Gastroesophageal sphincter (tissue), 3 donors: ENCODE measurements at regions not wholly inside any gene's neighbourhood (a gene's known extent, or its start where the extent isn't known, plus 50 kb on each side); places are given as distances from the start of the nearest gene placed in this dataset.

Experiments
- CTCF ChIP-seq, 4 experiments: fragments of 200-600 bp in 2 of 4; fragments of 450-650 bp in 2 of 4; sonication (generic) in 1 of 4; IDR thresholded peaks; one replicate each; pipeline ENCODE4 v1.5.1; 2017 to 2019; ENCODE audit warnings: antibody characterized with exemption in 4 of 4, mild to moderate bottlenecking in 2 of 4, moderate library complexity in 2 of 4
- EP300 ChIP-seq: sonication (generic); formaldehyde crosslinking; IDR thresholded peaks from one replicate; pipeline ENCODE4 v1.6.1; 2017; ENCODE audit warnings: antibody characterized with exemption, mild to moderate bottlenecking
- POLR2A ChIP-seq, 2 donors: fragments of 450-650 bp; IDR thresholded peaks; one replicate each; pipeline ENCODE4 v1.6.1; 2017; ENCODE audit warnings: antibody characterized with exemption in 2 of 2, mild to moderate bottlenecking in 2 of 2, moderate library complexity in 1 of 2

- TF ChIP-seq POLR2A (IDR thresholded peaks at IDR 0.05) (no peak), EP300 (no peak), CTCF (IDR thresholded peaks at IDR 0.05) (no peak)
Measured at GRCh38 chr12:97216848-97217247, 245.8 kb upstream of the RMST start.
